GM20000 (cell line): ENCODE measurements at regions not wholly inside any gene's neighbourhood (a gene's known extent, or its start where the extent isn't known, plus 50 kb on each side); places are given as distances from the start of the nearest gene placed in this dataset.

Source experiments
- DNase-seq: peaks from one replicate; pipeline ENCODE4 v3.0.0; 2012; ENCODE audit warnings: low spot score
- TF ChIP-seq, protein P1 (sequence below): IDR thresholded peaks from 2 replicates; pipeline ENCODE4 v1.5.1; 2012; ENCODE audit warnings: mild to moderate bottlenecking, control low read depth; ENCODE audit errors: extremely low read depth, missing control alignments

DNA sequence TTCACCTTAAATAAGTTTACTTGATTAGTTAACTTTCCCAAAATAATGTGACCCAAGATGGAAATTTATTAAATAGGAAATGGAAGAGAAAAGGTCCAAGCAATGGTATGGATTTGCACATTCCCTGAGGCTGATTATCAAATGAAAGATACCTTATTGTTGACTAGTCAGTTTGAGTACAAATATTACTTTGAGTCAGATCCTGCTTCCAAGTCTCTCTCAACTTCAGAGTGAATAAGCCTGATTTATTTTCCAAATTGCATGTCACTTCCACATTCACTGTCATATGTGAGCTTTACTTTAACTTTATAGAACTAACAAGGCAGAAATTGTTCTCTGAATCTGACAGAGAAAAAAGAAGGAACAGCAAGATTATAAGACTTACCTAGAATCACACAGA lies 520.8 kb downstream of the RAB28 start:
- no peak for DNase-seq
- TF ChIP-seq, protein P1, sequence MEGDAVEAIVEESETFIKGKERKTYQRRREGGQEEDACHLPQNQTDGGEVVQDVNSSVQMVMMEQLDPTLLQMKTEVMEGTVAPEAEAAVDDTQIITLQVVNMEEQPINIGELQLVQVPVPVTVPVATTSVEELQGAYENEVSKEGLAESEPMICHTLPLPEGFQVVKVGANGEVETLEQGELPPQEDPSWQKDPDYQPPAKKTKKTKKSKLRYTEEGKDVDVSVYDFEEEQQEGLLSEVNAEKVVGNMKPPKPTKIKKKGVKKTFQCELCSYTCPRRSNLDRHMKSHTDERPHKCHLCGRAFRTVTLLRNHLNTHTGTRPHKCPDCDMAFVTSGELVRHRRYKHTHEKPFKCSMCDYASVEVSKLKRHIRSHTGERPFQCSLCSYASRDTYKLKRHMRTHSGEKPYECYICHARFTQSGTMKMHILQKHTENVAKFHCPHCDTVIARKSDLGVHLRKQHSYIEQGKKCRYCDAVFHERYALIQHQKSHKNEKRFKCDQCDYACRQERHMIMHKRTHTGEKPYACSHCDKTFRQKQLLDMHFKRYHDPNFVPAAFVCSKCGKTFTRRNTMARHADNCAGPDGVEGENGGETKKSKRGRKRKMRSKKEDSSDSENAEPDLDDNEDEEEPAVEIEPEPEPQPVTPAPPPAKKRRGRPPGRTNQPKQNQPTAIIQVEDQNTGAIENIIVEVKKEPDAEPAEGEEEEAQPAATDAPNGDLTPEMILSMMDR, result no peak

DNA sequence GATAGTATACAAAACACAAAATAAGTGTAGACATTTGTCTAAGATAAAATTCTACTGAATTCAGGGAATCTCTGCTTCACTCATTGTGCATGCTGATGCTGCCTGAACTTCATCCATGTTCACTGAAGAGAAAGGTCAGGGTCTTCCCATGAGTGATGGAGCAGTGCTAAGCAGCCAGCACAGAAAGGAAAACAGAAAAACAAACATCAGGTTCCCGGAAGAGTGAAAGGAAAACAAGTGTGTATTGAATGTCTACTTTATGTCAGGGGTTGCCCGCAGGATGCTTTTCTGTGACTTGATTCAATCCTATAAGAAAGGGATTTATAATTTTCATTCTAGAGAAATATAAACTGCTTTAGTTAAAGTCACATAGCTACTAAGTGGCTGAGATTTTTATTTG lies 522.4 kb downstream of the RAB28 start:
- DNase-seq, result no peak
- TF ChIP-seq, protein P1, result no peak

DNA sequence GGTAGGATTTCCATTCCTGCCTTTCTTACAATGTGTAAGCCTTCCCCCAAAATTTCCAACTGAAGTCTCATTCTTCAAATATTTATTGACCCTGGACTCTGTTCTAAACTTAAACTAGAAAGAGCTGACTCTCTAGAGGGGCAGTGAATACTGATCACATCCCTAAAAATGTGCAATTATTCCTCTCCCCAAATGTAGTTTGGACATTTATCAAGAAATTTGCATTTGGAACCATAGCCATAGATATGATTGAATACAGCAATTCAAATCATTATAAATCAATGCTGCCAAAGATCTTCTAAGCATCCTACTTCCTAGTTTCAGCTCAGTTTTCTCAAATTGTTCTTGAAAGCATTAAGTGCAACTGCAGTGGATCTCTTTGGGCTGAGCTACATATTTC lies 525.7 kb downstream of the RAB28 start:
- TF ChIP-seq, protein P1, result no peak
- no peak for DNase-seq

DNA sequence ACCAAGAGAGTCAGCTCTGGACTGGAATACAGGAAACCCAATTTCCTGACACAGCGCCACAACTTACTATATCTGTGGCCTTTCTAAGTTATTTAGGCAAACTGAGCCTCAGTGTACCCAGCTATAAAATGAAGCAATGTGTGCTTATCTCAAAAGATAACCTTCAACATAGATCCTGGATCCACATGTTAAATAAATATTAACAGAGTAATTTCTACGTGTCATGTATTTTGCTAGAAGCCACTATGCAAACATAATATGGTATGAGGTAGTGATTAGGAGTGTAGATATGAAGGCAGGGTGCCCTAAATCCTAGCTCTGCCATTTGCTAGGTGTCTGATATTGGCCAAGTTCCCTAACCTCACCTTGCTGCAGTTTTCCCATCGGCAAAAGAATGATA lies 527.0 kb downstream of the RAB28 start:
- no peak for DNase-seq
- TF ChIP-seq, protein P1, result no peak

DNA sequence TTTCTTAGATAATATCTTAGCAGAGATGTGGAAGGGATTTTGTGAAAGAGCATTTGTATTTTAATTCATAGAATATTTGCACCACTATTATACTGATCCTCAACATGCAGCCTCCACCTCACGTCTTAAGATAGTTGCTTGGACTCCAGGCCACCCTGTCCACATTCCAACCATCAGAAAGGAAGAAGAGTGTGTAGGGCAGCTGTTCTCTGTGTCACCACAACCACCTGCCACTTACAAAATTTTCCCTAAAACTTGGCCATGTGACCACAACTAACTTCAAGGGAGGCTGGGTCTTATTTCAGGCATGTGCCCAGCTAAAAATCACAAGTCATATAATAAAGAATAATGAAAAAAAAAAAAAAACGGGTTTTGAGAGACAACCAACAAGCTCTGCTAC lies 528.1 kb downstream of the RAB28 start:
- no peak for DNase-seq
- TF ChIP-seq, protein P1, result no peak

DNA sequence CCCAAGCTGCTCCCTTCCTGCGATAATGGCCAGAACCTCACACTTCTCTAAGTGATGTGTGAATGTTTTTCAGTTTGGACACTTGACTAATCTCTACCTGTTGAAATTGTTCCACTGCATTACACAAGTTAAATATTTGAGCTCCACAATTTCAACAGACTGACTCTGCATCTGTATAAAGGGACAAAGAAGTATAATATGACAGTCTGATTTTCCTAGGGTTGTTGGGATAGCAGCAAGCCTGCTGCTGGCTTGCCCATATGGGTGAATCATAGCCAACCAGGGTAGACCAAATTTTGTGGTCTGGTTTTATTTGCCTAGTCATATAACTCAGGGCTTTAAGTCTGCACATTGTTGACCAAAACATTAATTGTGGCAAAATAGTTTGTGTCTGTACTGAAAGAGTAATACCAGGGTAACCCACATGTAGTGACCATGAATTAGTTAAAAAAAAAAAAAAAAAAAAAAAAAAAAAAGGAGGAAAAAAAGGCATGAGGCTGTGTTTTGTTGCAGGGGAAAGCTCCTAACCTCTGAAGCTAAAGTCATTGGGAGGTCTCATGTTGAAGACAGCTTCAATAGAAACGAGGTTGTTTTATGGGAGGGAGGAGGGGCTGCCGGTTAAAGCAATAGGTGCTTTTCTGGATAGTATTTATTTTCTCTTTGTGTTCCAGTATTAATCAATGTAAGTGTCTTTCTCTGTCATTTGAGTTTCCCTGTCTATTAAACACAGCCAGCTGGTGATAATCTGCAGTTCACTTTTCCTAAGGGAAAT lies 534.2 kb downstream of the RAB28 start:
- no peak for DNase-seq
- TF ChIP-seq, protein P1, result no peak

DNA sequence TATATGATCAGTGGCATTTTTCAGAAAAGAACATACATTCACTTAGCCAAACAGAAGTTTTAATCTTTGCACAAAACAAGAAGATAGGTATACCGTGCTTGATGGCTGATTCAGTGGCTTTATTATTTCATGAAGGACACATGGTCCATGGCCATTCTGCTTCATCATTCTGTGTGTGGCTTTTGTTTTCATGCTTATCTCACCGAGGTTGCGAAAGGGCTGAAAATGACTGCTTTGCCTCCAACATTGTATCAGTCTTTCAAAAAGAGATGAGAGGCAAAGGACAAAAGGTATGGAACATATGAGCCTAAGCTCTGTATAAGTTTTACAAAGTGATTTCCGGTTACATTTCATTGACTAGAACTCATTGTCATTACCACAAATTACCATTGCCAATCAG lies 541.1 kb downstream of the RAB28 start:
- TF ChIP-seq, protein P1, result no peak

More for the DNA sequence above, 541.1 kb downstream of the RAB28 start:
- no peak for DNase-seq
